ENCODE measurements at regions not wholly inside any gene's neighbourhood (a gene's known extent, or its start where the extent isn't known, plus 50 kb on each side); places are given as distances from the start of the nearest gene placed in this dataset.

DNA sequence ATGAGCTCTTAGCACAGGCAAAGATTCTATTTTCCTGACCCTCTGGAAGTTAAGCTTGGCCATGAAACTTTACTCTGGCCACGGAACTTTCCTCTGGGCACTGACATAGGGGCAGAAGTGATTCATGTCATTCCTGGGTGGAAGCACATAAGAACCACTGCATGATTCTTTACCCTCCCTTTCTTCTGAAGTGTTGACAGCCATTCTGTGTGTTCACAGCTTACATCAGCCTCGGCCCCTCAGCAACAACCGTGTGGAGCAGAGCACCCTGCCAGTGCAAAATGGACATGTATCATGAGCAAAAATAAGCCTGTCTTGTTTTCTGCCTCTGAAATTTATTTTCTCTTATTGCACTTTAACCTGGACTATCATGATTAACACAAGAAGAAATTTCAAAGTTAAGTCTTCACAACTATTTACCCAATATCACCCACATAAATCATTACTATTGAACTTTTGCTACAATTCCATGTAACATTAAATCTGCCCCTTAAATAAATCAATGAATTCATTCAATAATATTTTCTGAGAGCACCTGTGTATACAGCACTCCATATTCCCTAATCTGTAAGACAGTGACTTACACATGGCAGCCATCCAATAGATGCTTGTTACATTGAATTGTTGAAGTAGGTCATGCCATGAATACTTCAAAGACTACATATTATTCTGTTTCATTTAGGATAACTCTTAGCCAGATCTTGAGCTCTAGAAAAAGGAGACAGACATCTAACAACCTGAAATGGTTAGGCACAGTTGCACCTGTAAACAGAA is 531.9 kb downstream of the IRS1 start:
- intact Hi-C loops (cut with micrococcal nuclease): no loop called here
- Histone ChIP-seq H3K4me3 (no peak overlapping the region), H3K4me1 (no peaks in the 10 kb centered on the region), H3K27ac (replicated peaks) (no peak overlapping the region), H3K36me3 (no peaks in the 10 kb centered on the region), H3K27me3 (ENCODE audit: low read depth) (no peaks in the 10 kb centered on the region), H3K9me3 (replicated peaks) (no peaks in the 10 kb centered on the region)
- TF ChIP-seq, protein P1, sequence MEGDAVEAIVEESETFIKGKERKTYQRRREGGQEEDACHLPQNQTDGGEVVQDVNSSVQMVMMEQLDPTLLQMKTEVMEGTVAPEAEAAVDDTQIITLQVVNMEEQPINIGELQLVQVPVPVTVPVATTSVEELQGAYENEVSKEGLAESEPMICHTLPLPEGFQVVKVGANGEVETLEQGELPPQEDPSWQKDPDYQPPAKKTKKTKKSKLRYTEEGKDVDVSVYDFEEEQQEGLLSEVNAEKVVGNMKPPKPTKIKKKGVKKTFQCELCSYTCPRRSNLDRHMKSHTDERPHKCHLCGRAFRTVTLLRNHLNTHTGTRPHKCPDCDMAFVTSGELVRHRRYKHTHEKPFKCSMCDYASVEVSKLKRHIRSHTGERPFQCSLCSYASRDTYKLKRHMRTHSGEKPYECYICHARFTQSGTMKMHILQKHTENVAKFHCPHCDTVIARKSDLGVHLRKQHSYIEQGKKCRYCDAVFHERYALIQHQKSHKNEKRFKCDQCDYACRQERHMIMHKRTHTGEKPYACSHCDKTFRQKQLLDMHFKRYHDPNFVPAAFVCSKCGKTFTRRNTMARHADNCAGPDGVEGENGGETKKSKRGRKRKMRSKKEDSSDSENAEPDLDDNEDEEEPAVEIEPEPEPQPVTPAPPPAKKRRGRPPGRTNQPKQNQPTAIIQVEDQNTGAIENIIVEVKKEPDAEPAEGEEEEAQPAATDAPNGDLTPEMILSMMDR (IDR thresholded peaks at IDR 0.05; ENCODE audit: borderline replicate concordance): no peak
- DNase-seq: no peak

GRCh38 chr2:226256709-226257376 is 542.8 kb downstream of the IRS1 start:
- no peak for DNase-seq
- no peaks in the 10 kb centered on the region for H3K27me3 ChIP-seq (ENCODE audit: low read depth)
- H3K4me1 ChIP-seq: no peaks in the 10 kb centered on the region
- H3K4me3 ChIP-seq: no peak overlapping the region
- TF ChIP-seq, protein P1 (IDR thresholded peaks at IDR 0.05; ENCODE audit: borderline replicate concordance): no peak
- intact Hi-C loops (cut with micrococcal nuclease): no loop called here
- no peaks in the 10 kb centered on the region for H3K36me3 ChIP-seq
- no peak overlapping the region for H3K27ac ChIP-seq (replicated peaks)
- no peaks in the 10 kb centered on the region for H3K9me3 ChIP-seq (replicated peaks)

GRCh38 chr2:226256237-226256636 is 543.4 kb downstream of the IRS1 start:
- H3K36me3 ChIP-seq: no peaks in the 10 kb centered on the region
- no peaks in the 10 kb centered on the region for H3K9me3 ChIP-seq (replicated peaks)
- no peaks in the 10 kb centered on the region for H3K4me1 ChIP-seq
- intact Hi-C loops (cut with micrococcal nuclease): no loop called here
- TF ChIP-seq, protein P1 (IDR thresholded peaks at IDR 0.05; ENCODE audit: borderline replicate concordance): no peak
- H3K27ac ChIP-seq (replicated peaks): no peak overlapping the region
- no peak for DNase-seq
- no peaks in the 10 kb centered on the region for H3K27me3 ChIP-seq (ENCODE audit: low read depth)
- no peak overlapping the region for H3K4me3 ChIP-seq

DNA sequence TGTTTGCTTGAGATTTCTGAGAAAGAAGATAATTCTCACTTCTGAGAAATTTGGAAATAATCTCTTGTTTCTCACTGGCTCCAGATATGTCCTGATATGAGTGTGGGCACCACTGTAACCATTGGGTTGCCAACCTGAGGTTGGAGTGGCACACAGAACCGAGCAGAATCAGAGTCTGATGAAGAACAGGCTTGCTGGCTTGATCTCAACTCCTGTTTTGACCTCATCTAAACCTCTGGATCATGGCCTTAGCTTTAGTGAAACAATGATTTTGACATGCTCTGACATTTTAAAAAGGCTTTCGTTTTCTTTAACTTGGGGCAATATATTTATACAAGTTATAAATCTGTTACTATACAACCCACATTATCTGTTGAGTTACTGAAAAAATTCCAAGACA is 548.0 kb downstream of the IRS1 start:
- Histone ChIP-seq H3K27ac (replicated peaks) (no peak overlapping the region), H3K36me3 (no peaks in the 10 kb centered on the region)
- intact Hi-C loops (cut with micrococcal nuclease): no loop called here

More for the DNA sequence above, 548.0 kb downstream of the IRS1 start:
- TF ChIP-seq, protein P1 (IDR thresholded peaks at IDR 0.05; ENCODE audit: borderline replicate concordance): no peak
- Histone ChIP-seq H3K27me3 (ENCODE audit: low read depth) (no peaks in the 10 kb centered on the region), H3K4me1 (no peaks in the 10 kb centered on the region), H3K9me3 (replicated peaks) (no peaks in the 10 kb centered on the region), H3K4me3 (no peak overlapping the region)
- no peak for DNase-seq

All from left ventricle myocardium inferior (tissue), 1 donor.